Fibroblast of lung (primary cell): ENCODE measurements at regions not wholly inside any gene's neighbourhood (a gene's known extent, or its start where the extent isn't known, plus 50 kb on each side); places are given as distances from the start of the nearest gene placed in this dataset.

ENCODE experiments used
- DNase-seq, 2 donors: peaks; one replicate each; pipeline versions ENCODE4 v3.0.0 to v3.0.0-alpha.2; 2010; ENCODE audit warnings: low read depth in 2 of 2
- H2AFZ ChIP-seq: 2 replicates; pipeline ENCODE4 v1.5.1; 2012; ENCODE audit warnings: low read length, control low read depth, inconsistent platforms
- H3K27ac ChIP-seq: 2 replicates; pipeline ENCODE4 v1.5.1; 2011; ENCODE audit warnings: low read length, control low read depth; ENCODE audit not compliant: insufficient read depth
- H3K27me3 ChIP-seq: 2 replicates; pipeline ENCODE4 v1.5.1; 2011; ENCODE audit warnings: mild to moderate bottlenecking, low read length; ENCODE audit not compliant: control insufficient read depth, insufficient read depth
- H3K36me3 ChIP-seq: 2 replicates; pipeline ENCODE4 v1.5.1; 2011; ENCODE audit warnings: low read length; ENCODE audit not compliant: control insufficient read depth, insufficient read depth
- H3K4me1 ChIP-seq: 2 replicates; pipeline ENCODE4 v1.5.1; 2011; ENCODE audit warnings: low read length; ENCODE audit not compliant: control insufficient read depth, insufficient read depth; ENCODE audit errors: extremely low read depth
- H3K4me2 ChIP-seq: 2 replicates; pipeline ENCODE4 v1.5.1; 2011; ENCODE audit warnings: low read length, control low read depth; ENCODE audit not compliant: insufficient read depth; ENCODE audit errors: extremely low read depth
- H3K4me3 ChIP-seq, 4 experiments: fragments of 200-600 bp in 1 of 4; sonication (generic) in 1 of 4; replicated peaks in 1 of 4; 2 replicates each; pipeline ENCODE4 v1.5.1; 2011 to 2016; ENCODE audit warnings: low read length in 4 of 4, low read depth in 3 of 4, mild to moderate bottlenecking in 3 of 4, control low read depth in 2 of 4, inconsistent platforms in 1 of 4, mixed read lengths in 1 of 4; ENCODE audit not compliant: insufficient read depth in 1 of 4; ENCODE audit errors: control extremely low read depth in 1 of 4
- H3K79me2 ChIP-seq: 2 replicates; pipeline ENCODE4 v1.5.1; 2012; ENCODE audit warnings: mild to moderate bottlenecking, low read length, inconsistent platforms; ENCODE audit not compliant: control insufficient read depth, insufficient read depth
- H3K9ac ChIP-seq: 2 replicates; pipeline ENCODE4 v1.5.1; 2011; ENCODE audit warnings: mild to moderate bottlenecking, low read length, control low read depth; ENCODE audit not compliant: insufficient read depth
- H3K9me3 ChIP-seq: 2 replicates; pipeline ENCODE4 v1.5.1; 2012; ENCODE audit warnings: low read depth, low read length; ENCODE audit not compliant: control insufficient read depth, insufficient read depth
- H4K20me1 ChIP-seq: 2 replicates; pipeline ENCODE4 v1.5.1; 2011; ENCODE audit warnings: low read length; ENCODE audit not compliant: control insufficient read depth, insufficient read depth; ENCODE audit errors: extremely low read depth
- CTCF ChIP-seq, 2 donors: IDR thresholded peaks in 1 of 2; conservative IDR thresholded peaks in 1 of 2; 1 replicate in 1 of 2; 2 replicates in 1 of 2; pipeline ENCODE4 v1.5.1; 2011 to 2012; ENCODE audit warnings: low read length in 2 of 2, control low read depth in 1 of 2, inconsistent platforms in 1 of 2, low read depth in 1 of 2, mild to moderate bottlenecking in 1 of 2
- EZH2 ChIP-seq: IDR thresholded peaks from 2 replicates; pipeline ENCODE4 v1.5.1; 2012; ENCODE audit warnings: low read length, control low read depth, mild to moderate bottlenecking; ENCODE audit errors: missing control alignments

DNA sequence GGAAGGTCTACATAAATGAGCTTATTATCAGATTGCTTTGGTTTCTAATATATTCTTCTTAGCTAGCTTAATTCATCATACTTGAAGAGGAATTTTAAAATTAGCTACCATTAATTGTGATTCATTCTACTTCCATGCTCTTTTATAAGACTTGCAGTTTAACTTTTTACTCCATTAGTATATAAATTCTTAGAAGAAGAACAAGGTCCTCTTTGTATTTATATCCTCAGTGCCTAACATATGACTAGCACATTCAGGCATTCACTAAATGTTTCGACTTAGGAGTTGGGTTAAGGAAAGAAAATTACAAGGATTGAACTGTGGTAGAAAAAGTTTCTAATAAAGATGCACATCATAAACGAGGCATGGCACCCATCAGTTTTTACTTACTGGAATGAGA lies 1135.5 kb downstream of the JRKL start:
- Histone ChIP-seq H3K4me2 (no peak overlapping the region), H3K9me3 (no peaks in the 10 kb centered on the region), H3K36me3 (no peaks in the 10 kb centered on the region), H3K4me3 (no peak overlapping the region), H3K27ac (no peak overlapping the region), H2AFZ (no peak overlapping the region), H4K20me1 (no peaks in the 10 kb centered on the region), H3K79me2 (no peaks in the 10 kb centered on the region), H3K4me1 (no peaks in the 10 kb centered on the region), H3K27me3 (no peaks in the 10 kb centered on the region), H3K9ac (no peak overlapping the region)
- no peak for TF ChIP-seq CTCF (conservative IDR thresholded peaks at IDR 0.05 in 1 of 2, IDR thresholded peaks at IDR 0.05 in 1 of 2; ENCODE audit: low read depth in 1 of 2, low read length in 2 of 2)
- TF ChIP-seq EZH2, result no peak
- peak in 1 of 2 donors; percentile 1 for DNase-seq

GRCh38 chr11:97537407-97538150 lies 1147.8 kb downstream of the JRKL start:
- TF ChIP-seq CTCF (conservative IDR thresholded peaks at IDR 0.05 in 1 of 2, IDR thresholded peaks at IDR 0.05 in 1 of 2; ENCODE audit: low read depth in 1 of 2, low read length in 2 of 2), result no peak
- no peak for TF ChIP-seq EZH2
- no peak for DNase-seq
- no peaks in the 10 kb centered on the region for H3K27me3 ChIP-seq

DNA sequence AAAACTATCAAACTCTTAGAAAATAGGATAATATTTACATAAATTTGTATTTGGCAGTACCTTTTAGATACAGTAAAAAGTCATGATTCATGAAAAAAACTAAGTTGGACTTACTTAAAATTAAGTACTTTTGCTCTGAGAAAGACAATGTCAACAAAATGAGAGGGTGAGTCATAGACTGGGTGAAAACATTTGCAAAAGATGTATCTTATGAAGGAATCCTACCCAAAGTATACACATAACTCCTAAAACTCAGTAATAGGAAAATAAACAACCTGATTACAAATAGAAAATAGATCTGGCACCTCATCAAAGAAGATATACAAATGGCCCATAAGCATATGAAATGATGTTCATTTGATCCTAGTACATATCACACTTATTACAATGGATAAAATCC lies 1154.6 kb downstream of the JRKL start:
- TF ChIP-seq EZH2 (no peak), CTCF (conservative IDR thresholded peaks at IDR 0.05 in 1 of 2, IDR thresholded peaks at IDR 0.05 in 1 of 2; ENCODE audit: low read depth in 1 of 2, low read length in 2 of 2) (no peak)
- DNase-seq, result no peak
- H3K9ac ChIP-seq, result no peak overlapping the region

More at GRCh38 chr11:97537407-97538150, 1147.8 kb downstream of the JRKL start:
- H2AFZ ChIP-seq, result no peak overlapping the region
- no peaks in the 10 kb centered on the region for H4K20me1 ChIP-seq
- no peak overlapping the region for H3K4me2 ChIP-seq
- no peaks in the 10 kb centered on the region for H3K4me1 ChIP-seq
- H3K27ac ChIP-seq, result no peak overlapping the region
- no peak overlapping the region for H3K9ac ChIP-seq
- H3K36me3 ChIP-seq, result no peaks in the 10 kb centered on the region
- no peak overlapping the region for H3K4me3 ChIP-seq
- H3K9me3 ChIP-seq, result no peaks in the 10 kb centered on the region
- no peaks in the 10 kb centered on the region for H3K79me2 ChIP-seq

More for the DNA sequence above, 1154.6 kb downstream of the JRKL start:
- H3K27me3 ChIP-seq, result no peaks in the 10 kb centered on the region
- H3K36me3 ChIP-seq, result no peaks in the 10 kb centered on the region
- H3K9me3 ChIP-seq, result no peaks in the 10 kb centered on the region
- H3K4me1 ChIP-seq, result no peaks in the 10 kb centered on the region
- H4K20me1 ChIP-seq, result no peaks in the 10 kb centered on the region
- H3K4me2 ChIP-seq, result no peak overlapping the region
- H3K27ac ChIP-seq, result no peak overlapping the region
- no peaks in the 10 kb centered on the region for H3K79me2 ChIP-seq
- H3K4me3 ChIP-seq, result no peak overlapping the region
- no peak overlapping the region for H2AFZ ChIP-seq
